Motor neuron (in vitro differentiated cells): ENCODE measurements at regions not wholly inside any gene's neighbourhood (a gene's known extent, or its start where the extent isn't known, plus 50 kb on each side); places are given as distances from the start of the nearest gene placed in this dataset.

Experiments
- ATAC-seq, 8 experiments: fragments of 200-7000 bp; cut with Tn5 transposase; replicated peaks in 6 of 8; 2 replicates each; pipeline ENCODE4 v1.8.0; 2021; ENCODE audit warnings: mild to moderate bottlenecking in 8 of 8, moderate library complexity in 8 of 8
- H3K27ac ChIP-seq, 2 donors: fragments of 250-450 bp; sonication (Bioruptor Pico); 2 replicates each; pipeline ENCODE4 v1.9.0; 2021; ENCODE audit warnings: antibody characterized with exemption in 2 of 2, mild to moderate bottlenecking in 2 of 2, moderate library complexity in 1 of 2
- H3K4me1 ChIP-seq, 2 donors: fragments of 250-450 bp; sonication (Bioruptor Pico); replicated peaks in 1 of 2; 2 replicates each; pipeline ENCODE4 v1.6.1; 2021; ENCODE audit warnings: antibody characterized with exemption in 2 of 2, mild to moderate bottlenecking in 2 of 2, moderate library complexity in 1 of 2
- H3K4me3 ChIP-seq, 5 donors: fragments of 250-450 bp; sonication (Bioruptor Pico); 2 replicates each; pipeline ENCODE4 v1.9.0; 2021; ENCODE audit warnings: antibody characterized with exemption in 5 of 5, mild to moderate bottlenecking in 5 of 5, moderate library complexity in 4 of 5
- WGBS, 10 experiments: fragments of 450-650 bp; shearing (Covaris generic); methylation state at CpG; one replicate each; pipeline ENCODE4 v1.0.0; 2022; 5-methylcytosine and 5-hydroxymethylcytosine counted together
- in situ Hi-C, 9 experiments: fragments of 400-800 bp; cut with MboI; loops; one replicate each; pipeline ENCODE4 v1.15.0; 2021; ENCODE audit warnings: low sequenced_read_pairs in 9 of 9, low pct_unique_long_range_greater_than_20kb in 2 of 9; ENCODE audit not compliant: unreplicated experiment in 9 of 9

DNA sequence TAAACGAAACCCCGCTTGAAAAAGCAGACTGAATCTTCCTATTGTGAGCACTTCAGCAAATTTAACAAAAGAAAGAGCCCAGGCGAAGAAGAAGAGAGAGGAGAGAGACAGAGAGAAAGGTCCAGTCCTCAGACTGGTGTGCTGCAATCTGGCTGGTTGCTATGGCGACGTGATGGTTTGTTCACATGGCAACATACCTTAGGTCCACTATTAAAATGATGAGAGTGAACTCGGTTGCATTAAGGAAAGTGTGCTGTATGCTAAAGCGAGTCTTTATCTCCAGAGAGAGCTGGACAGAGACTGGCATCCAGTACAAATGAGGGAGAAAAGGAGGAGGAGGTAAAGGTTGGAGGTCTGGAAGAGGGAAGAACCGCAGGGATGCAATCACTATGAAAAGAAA, 271.8 kb upstream of the ZFHX3 start:
- peak overlapping the region; percentile 55 to 74 for H3K27ac ChIP-seq
- H3K4me1 ChIP-seq = peaks cover 56 to 74% of the 10 kb centered on the region in 2 donors
- ATAC-seq = peak in 5 of 8 experiments; percentile 45 to 62 (median 58)
- H3K4me3 ChIP-seq = no peak overlapping the region
- in situ Hi-C loops = no loop called here
- WGBS, 10 experiments = 15 to 59% (median 49%) methylated on average over 2 to 8 of the region's 8 CpGs; no CpG with 5 or more reads in 1 of the 10 experiments

- peaks cover 56 to 74% of the 10 kb centered on the region in 2 donors for H3K4me1 ChIP-seq
- in situ Hi-C loops = no loop called here
- 10 to 100% (median 20%) methylated on average over 1 to 4 of the region's 10 CpGs; no CpG with 5 or more reads in 7 of the 10 experiments for WGBS, 10 experiments
- H3K4me3 ChIP-seq = no peak overlapping the region
- ATAC-seq = no peak
- peak overlapping the region; percentile 55 to 74 for H3K27ac ChIP-seq
Measured at GRCh38 chr16:73319261-73319660, 271.3 kb upstream of the ZFHX3 start.

DNA sequence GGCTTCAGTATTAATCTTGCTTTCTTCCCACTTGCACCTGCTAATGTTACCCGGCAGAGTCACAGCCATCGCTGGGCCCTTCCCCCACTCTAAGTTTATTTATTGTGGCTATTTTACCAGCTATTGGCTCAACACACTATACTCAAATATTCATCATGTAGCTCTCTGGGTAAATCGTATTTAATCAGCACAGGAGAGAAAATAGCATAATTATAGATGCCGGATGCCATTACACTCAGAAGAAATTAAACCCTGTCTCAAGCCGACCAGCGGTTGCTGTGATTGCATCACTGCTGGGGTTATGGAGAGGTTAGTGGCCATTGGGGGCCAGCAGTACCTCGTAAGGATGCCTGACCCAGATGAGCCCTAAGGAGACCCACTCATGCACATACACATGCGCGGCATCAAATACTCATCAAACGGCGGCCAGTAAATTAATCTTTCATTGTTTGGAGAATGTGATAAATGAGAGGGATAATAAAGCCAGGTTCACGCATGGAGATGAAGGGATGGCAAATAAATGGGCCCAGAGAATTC, 269.5 kb upstream of the ZFHX3 start:
- peak in 5 of 8 experiments; percentile 70 to 86 (median 77) for ATAC-seq
- peak overlapping the region in 1 of 2 donors; percentile 75 for H3K27ac ChIP-seq
- H3K4me3 ChIP-seq = no peak overlapping the region
- in situ Hi-C loops = no loop called here
- WGBS, 10 experiments = 20 to 88% (median 34%) methylated on average over 2 to 9 of the region's 12 CpGs
- peaks cover 56 to 71% of the 10 kb centered on the region in 2 donors for H3K4me1 ChIP-seq

- no peak overlapping the region for H3K4me3 ChIP-seq
- WGBS, 10 experiments = 25 to 93% (median 80%) methylated on average over 2 to 6 of the region's 7 CpGs; no CpG with 5 or more reads in 2 of the 10 experiments
- H3K4me1 ChIP-seq = peaks cover 47 to 54% of the 10 kb centered on the region in 2 donors
- ATAC-seq = no peak
- no peak overlapping the region for H3K27ac ChIP-seq
- in situ Hi-C loops = no loop called here
Measured at GRCh38 chr16:73315645-73316044, 267.7 kb upstream of the ZFHX3 start.

DNA sequence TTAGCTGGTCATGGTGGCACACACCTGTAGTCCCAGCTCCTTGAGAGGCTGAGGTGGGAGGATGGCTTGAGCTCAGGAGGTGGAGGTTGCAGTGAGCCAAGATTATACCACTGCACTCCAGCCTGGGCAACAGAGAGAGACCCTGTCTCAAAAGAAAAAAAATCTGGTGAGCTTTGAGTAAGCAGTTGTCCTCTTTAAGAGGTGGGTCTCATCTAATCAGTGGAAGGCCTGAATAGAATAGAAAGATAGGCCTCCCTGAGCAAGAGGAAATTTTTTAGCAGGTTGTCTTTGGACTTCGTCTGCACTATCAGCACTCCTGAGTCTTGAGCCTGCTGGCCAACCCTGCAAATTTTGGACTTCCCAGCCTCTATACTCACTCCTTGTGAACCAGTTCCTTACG, 266.0 kb upstream of the ZFHX3 start:
- no peak for ATAC-seq
- Histone ChIP-seq H3K27ac (no peak overlapping the region), H3K4me1 (peaks cover 31 to 39% of the 10 kb centered on the region in 2 donors), H3K4me3 (no peak overlapping the region)
- 17 to 100% (median 87%) methylated on average over 1 to 2 of the region's 2 CpGs; no CpG with 5 or more reads in 2 of the 10 experiments for WGBS, 10 experiments
- in situ Hi-C loops = no loop called here

- WGBS, 10 experiments = 21 to 99% (median 86%) methylated on average over 2 to 9 of the region's 10 CpGs
- H3K4me1 ChIP-seq = peaks cover 13 to 21% of the 10 kb centered on the region in 2 donors
- in situ Hi-C loops = no loop called here
Measured at GRCh38 chr16:73311857-73312723, 264.2 kb upstream of the ZFHX3 start.

GRCh38 chr16:73308771-73309170, 260.8 kb upstream of the ZFHX3 start:
- H3K4me3 ChIP-seq = no peak overlapping the region
- peaks cover 14 to 16% of the 10 kb centered on the region in 2 donors for H3K4me1 ChIP-seq
- in situ Hi-C loops = no loop called here
- ATAC-seq = no peak
- no peak overlapping the region for H3K27ac ChIP-seq

More at GRCh38 chr16:73311857-73312723, 264.2 kb upstream of the ZFHX3 start:
- H3K4me3 ChIP-seq = no peak overlapping the region
- no peak for ATAC-seq
- no peak overlapping the region for H3K27ac ChIP-seq

DNA sequence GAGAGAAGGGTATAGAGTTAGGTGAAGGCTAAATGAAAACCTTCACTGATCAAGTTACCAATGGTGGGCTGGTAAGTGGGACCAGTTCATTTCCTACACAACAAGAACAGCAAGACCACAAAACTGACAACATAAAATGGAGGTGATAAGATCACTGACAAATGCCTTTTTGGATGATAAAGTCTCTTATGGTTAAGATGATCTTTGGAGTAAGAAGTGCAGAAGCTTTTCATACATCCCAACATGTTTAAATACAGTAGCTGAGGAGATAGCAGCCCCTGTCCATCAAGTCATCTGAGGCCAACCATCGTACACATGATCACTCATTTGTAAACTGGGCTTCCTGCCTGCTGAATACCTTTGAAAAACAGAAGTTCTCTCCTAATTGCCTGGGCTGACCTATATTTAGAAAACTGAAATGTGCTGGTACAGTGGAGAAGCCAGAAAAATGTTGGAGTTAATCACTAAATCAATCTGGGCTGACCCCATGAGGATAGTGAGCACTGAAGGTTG, 259.0 kb upstream of the ZFHX3 start:
- Histone ChIP-seq H3K4me3 (no peak overlapping the region), H3K4me1 (peaks cover 24 to 30% of the 10 kb centered on the region in 2 donors), H3K27ac (no peak overlapping the region)
- no peak for ATAC-seq
- WGBS, 10 experiments = 0 to 100% (median 86%) methylated on average over 1 of the region's 1 CpG; no CpG with 5 or more reads in 6 of the 10 experiments
- in situ Hi-C loops = no loop called here

- 0 to 86% (median 32%) methylated on average over 1 to 6 of the region's 14 CpGs; no CpG with 5 or more reads in 1 of the 10 experiments for WGBS, 10 experiments
- in situ Hi-C loops = no loop called here
- Histone ChIP-seq H3K27ac (peak overlapping the region; percentile 49 to 83), H3K4me1 (peaks cover 34 to 38% of the 10 kb centered on the region in 2 donors), H3K4me3 (peak overlapping the region in 1 of 5 donors; percentile 1)
- peak; percentile 59 to 96 (median 93) for ATAC-seq
Measured at GRCh38 chr16:73304008-73304774, 256.3 kb upstream of the ZFHX3 start.

DNA sequence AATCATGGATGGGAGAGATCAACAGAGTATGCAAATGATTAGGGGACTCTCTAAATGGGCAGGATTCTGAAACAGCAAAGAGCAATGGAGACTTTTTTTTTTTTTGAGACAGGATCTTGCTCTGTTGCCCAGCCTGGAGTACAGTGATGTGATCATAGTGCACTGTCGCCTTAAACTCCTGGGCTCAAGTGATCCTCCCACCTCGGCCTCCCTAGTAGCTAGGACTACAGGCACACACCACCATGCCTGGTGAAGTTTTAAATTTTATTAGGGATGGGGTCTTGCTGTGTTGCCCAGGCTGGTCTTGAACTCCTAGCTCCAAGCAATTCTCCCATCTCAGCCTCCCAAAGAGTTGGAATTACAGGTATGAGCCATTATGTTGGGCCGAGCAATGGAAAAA, 255.0 kb upstream of the ZFHX3 start:
- Histone ChIP-seq H3K27ac (no peak overlapping the region), H3K4me1 (peaks cover 44 to 49% of the 10 kb centered on the region in 2 donors), H3K4me3 (no peak overlapping the region)
- 14 to 100% (median 87%) methylated on average over 1 to 2 of the region's 3 CpGs; no CpG with 5 or more reads in 4 of the 10 experiments for WGBS, 10 experiments
- in situ Hi-C loops = no loop called here
- ATAC-seq = no peak

GRCh38 chr16:73301984-73302383, 254.1 kb upstream of the ZFHX3 start:
- no peak for ATAC-seq
- H3K4me1 ChIP-seq = peaks cover 43 to 49% of the 10 kb centered on the region in 2 donors
- 29 to 90% (median 76%) methylated on average over 1 to 2 of the region's 2 CpGs; no CpG with 5 or more reads in 5 of the 10 experiments for WGBS, 10 experiments

GRCh38 chr16:73299346-73299745, 251.4 kb upstream of the ZFHX3 start:
- in situ Hi-C loops = no loop called here
- no peak overlapping the region for H3K4me3 ChIP-seq
- peaks cover 36 to 40% of the 10 kb centered on the region in 2 donors for H3K4me1 ChIP-seq
- 0 to 55% (median 34%) methylated on average over 1 to 7 of the region's 7 CpGs; no CpG with 5 or more reads in 1 of the 10 experiments for WGBS, 10 experiments
- no peak overlapping the region for H3K27ac ChIP-seq
- ATAC-seq = peak in 3 of 8 experiments; percentile 3 to 18 (median 12)

More at GRCh38 chr16:73301984-73302383, 254.1 kb upstream of the ZFHX3 start:
- H3K27ac ChIP-seq = no peak overlapping the region
- in situ Hi-C loops = no loop called here
- no peak overlapping the region for H3K4me3 ChIP-seq
